Heart right ventricle (tissue), 16 donors: ENCODE measurements at regions not wholly inside any gene's neighbourhood (a gene's known extent, or its start where the extent isn't known, plus 50 kb on each side); places are given as distances from the start of the nearest gene placed in this dataset.

Experiments used
- ATAC-seq, 8 donors: fragments of 200-7000 bp; cut with Tn5 transposase; one replicate each; pipeline ENCODE4 v1.9.1; 2020; ENCODE audit warnings: mild to moderate bottlenecking in 8 of 8, moderate library complexity in 8 of 8, moderate number of reproducible peaks in 1 of 8
- DNase-seq, 2 donors: peaks; one replicate each; pipeline ENCODE4 v3.0.0-alpha.2; 2020
- H3K27ac ChIP-seq, 10 donors: fragments of 200-600 bp; sonication (generic) in 2 of 10; one replicate each; pipeline versions ENCODE4 v1.5.0 to v1.8.0; 2020 to 2022; ENCODE audit warnings: mild to moderate bottlenecking in 3 of 10
- H3K27me3 ChIP-seq, 7 donors: fragments of 200-600 bp; one replicate each; pipeline ENCODE4 v1.8.0; 2021 to 2022; ENCODE audit warnings: mild to moderate bottlenecking in 2 of 7
- H3K36me3 ChIP-seq, 9 donors: fragments of 200-600 bp; sonication (generic) in 1 of 9; one replicate each; pipeline versions ENCODE4 v1.5.0 to v1.8.0; 2020 to 2022; ENCODE audit warnings: mild to moderate bottlenecking in 2 of 9
- H3K4me1 ChIP-seq, 9 donors: fragments of 200-600 bp; sonication (generic) in 1 of 9; one replicate each; pipeline versions ENCODE4 v1.5.0 to v1.8.0; 2020 to 2022; ENCODE audit warnings: mild to moderate bottlenecking in 4 of 9
- H3K4me3 ChIP-seq, 10 donors: fragments of 200-600 bp; sonication (generic) in 2 of 10; one replicate each; pipeline versions ENCODE4 v1.5.0 to v1.8.0; 2020 to 2022; ENCODE audit warnings: mild to moderate bottlenecking in 7 of 10, moderate library complexity in 2 of 10
- H3K9me3 ChIP-seq, 11 donors: fragments of 200-600 bp in 10 of 11; sonication (generic) in 2 of 11; one replicate each; pipeline versions ENCODE4 v1.5.0 to v1.8.0; 2013 to 2022; ENCODE audit warnings: mild to moderate bottlenecking in 2 of 11, control low read depth in 1 of 11, moderate library complexity in 1 of 11
- CTCF ChIP-seq, 9 donors: fragments of 200-600 bp; sonication (generic) in 2 of 9; IDR thresholded peaks; one replicate each; pipeline versions ENCODE4 v1.5.0 to v1.8.0; 2021 to 2022; ENCODE audit warnings: antibody characterized with exemption in 9 of 9, mild to moderate bottlenecking in 5 of 9, moderate library complexity in 1 of 9
- WGBS, 2 donors: extraction: QIAGEN DNeasy Blood & Tissue Kit; methylation state at CpG; one replicate each; pipeline ENCODE4 v1.1.7; 2013; ENCODE audit warnings: inconsistent platforms in 1 of 2; 5-methylcytosine and 5-hydroxymethylcytosine counted together
- intact Hi-C, 10 donors: fragments of 100-400 bp; cut with DNase I; formaldehyde crosslinking; loops; one replicate each; pipeline versions ENCODE4 v1.11.1 to v1.14.2; 2022
- donor health status: Arrhythmogenic right ventricular cardiomyopathy.
- donor health status: ischemic (EF 13 %, LVEDD 7.1; RV severe dilation, severe dysfunction).
- donor health status: healthy with polysubstance abuse.
- donor health status: DM: no; HTN: yes; CAD: no.
- donor health status: DM: no; HTN: no; CAD: no.
- donor health status: ischemic (EF 25% LVEDD 6.9; RV normal size, moderate dysfunction).
- donor health status: ischemic (EF 25% LVEDD 5.7; RV mildly dilated, moderate dysfunction).
- donor health status: healthy.
- donor health status: DM: yes; HTN: yes; CAD: no.
- donor health status: Ischemic cardiomyopathy.
- donor health status: ischemic (EF 35%, LVEDD 5.7; RV mildly dilated, moderate dysfunction).
- donor health status: nonischemic (EF 11% LVEDD 7.7; RV severe dilation, severe dysfunction).
- donor health status: DM: yes; HTN: yes; CAD: no.
- donor health status: PGD.
- donor health status: ischemic (EF 29% LVEDD 5.4; RV normal size, mild dysfunction).
- donor health status: nonischemic (EF 23%, LVEDD 6.1; RV moderate dilation, normal function).

GRCh38 chr15:62726461-62726860 lies 316.1 kb upstream of the TPM1 start:
- Histone ChIP-seq H3K4me3 (no peak overlapping the region), H3K9me3 (peaks cover 0 to 6% (median 0%) of the 10 kb centered on the region in 11 donors), H3K4me1 (no peaks in the 10 kb centered on the region), H3K27me3 (no peaks in the 10 kb centered on the region), H3K27ac (no peak overlapping the region), H3K36me3 (peaks cover 0 to 90% (median 21%) of the 10 kb centered on the region in 9 donors)
- intact Hi-C loops = no loop called here
- no peak for DNase-seq
- no peak for TF ChIP-seq CTCF (IDR thresholded peaks at IDR 0.05)
- no peak for ATAC-seq

GRCh38 chr15:62727501-62727900 lies 315.0 kb upstream of the TPM1 start:
- no peak overlapping the region for H3K27ac ChIP-seq
- TF ChIP-seq CTCF (IDR thresholded peaks at IDR 0.05) = no peak
- DNase-seq (no peak), ATAC-seq (no peak)
- peaks cover 0 to 6% (median 0%) of the 10 kb centered on the region in 11 donors for H3K9me3 ChIP-seq
- H3K36me3 ChIP-seq = peaks cover 0 to 87% (median 20%) of the 10 kb centered on the region in 9 donors
- WGBS, 2 donors = 96 to 97% methylated on average over 2 of the region's 2 CpGs
- no peaks in the 10 kb centered on the region for H3K27me3 ChIP-seq
- H3K4me1 ChIP-seq = no peaks in the 10 kb centered on the region
- intact Hi-C loops = no loop called here
- H3K4me3 ChIP-seq = no peak overlapping the region

DNA sequence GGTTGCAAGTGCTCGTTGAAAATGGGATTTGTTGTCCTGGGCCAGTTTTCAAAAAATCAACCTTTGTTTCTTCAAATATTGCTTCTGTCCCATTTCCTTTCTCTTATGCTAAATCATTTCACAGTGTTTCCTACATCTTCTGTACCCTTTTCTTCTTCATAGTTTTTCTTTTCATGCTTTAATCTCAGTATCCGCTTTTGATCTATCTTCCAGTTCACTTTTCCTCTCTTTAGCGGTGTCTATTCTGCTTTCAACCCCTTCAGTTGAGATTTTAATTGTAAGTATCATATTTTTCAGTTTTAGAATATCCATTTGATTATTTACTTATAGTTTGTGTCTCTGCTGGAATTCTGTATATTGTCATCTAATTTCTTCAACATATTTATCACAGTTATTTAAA lies 311.7 kb upstream of the TPM1 start:
- 96% methylated on average over 3 of the region's 3 CpGs for WGBS, 2 donors
- DNase-seq (no peak), ATAC-seq (no peak)
- Histone ChIP-seq H3K9me3 (peaks cover 0 to 6% (median 0%) of the 10 kb centered on the region in 11 donors), H3K4me3 (no peak overlapping the region), H3K4me1 (no peaks in the 10 kb centered on the region), H3K27me3 (no peaks in the 10 kb centered on the region), H3K27ac (no peak overlapping the region), H3K36me3 (peaks cover 0 to 79% (median 8%) of the 10 kb centered on the region in 9 donors)
- intact Hi-C loops = no loop called here
- TF ChIP-seq CTCF (IDR thresholded peaks at IDR 0.05) = no peak

GRCh38 chr15:62732078-62732477 lies 310.5 kb upstream of the TPM1 start:
- peaks cover 0 to 72% (median 6%) of the 10 kb centered on the region in 9 donors for H3K36me3 ChIP-seq
- WGBS, 2 donors = 96 to 97% methylated on average over 3 of the region's 3 CpGs
- intact Hi-C loops = no loop called here

More at GRCh38 chr15:62732078-62732477, 310.5 kb upstream of the TPM1 start:
- no peak for TF ChIP-seq CTCF (IDR thresholded peaks at IDR 0.05)
- Histone ChIP-seq H3K4me1 (no peaks in the 10 kb centered on the region), H3K4me3 (no peak overlapping the region), H3K9me3 (peaks cover 0 to 6% (median 0%) of the 10 kb centered on the region in 11 donors), H3K27ac (no peak overlapping the region), H3K27me3 (no peaks in the 10 kb centered on the region)
- DNase-seq (no peak), ATAC-seq (no peak)
